T-helper 1 cell treated with Interleukin-12 subunit alpha and Interleukin-12 subunit beta and Interleukin-4 antibody, amounts not matched to agents 30 ng/mL and 1 ng/mL, for 36 hours (primary cell): ENCODE measurements at regions not wholly inside any gene's neighbourhood (a gene's known extent, or its start where the extent isn't known, plus 50 kb on each side); places are given as distances from the start of the nearest gene placed in this dataset.

Source experiments
- intact Hi-C: fragments of 100-400 bp; cut with micrococcal nuclease; formaldehyde crosslinking; loops from one replicate; pipeline ENCODE4 v1.15.1; 2024

GRCh38 chr12:47610686-47611252 lies 95.1 kb downstream of the RPAP3 start:
- intact Hi-C loops: no loop called here

GRCh38 chr12:47609806-47610205 lies 96.0 kb downstream of the RPAP3 start:
- intact Hi-C loops: no loop called here

DNA sequence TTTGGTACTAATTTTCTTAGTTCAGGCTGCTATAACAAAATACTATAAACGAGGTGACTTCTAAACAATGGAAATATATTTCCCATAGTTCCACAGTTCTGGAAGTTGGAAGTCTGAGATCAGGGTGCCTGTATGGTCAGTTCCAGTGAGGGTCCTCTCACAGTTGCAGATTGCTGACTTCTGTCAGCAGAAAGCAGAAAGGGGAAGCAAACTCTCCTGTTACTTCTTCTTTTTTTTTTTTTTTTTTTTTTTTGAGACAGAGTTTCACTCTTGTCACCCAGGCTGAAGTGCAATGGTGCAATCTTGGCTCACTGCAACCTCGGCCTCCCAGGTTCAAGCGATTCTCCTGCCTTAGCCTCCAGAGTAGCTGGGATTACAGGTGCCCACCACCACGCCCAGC lies 97.2 kb downstream of the RPAP3 start:
- intact Hi-C loops: loop anchor here (1.0 kb wide), 1 partner anchor 33 kb away; no protein-coding TSS in a partner anchor

- intact Hi-C loops: no loop called here
These were observed 101.5 kb downstream of the RPAP3 start for GRCh38 chr12:47604221-47604873.

- intact Hi-C loops: no loop called here
These were observed 102.8 kb downstream of the RPAP3 start for GRCh38 chr12:47602949-47603558.

DNA sequence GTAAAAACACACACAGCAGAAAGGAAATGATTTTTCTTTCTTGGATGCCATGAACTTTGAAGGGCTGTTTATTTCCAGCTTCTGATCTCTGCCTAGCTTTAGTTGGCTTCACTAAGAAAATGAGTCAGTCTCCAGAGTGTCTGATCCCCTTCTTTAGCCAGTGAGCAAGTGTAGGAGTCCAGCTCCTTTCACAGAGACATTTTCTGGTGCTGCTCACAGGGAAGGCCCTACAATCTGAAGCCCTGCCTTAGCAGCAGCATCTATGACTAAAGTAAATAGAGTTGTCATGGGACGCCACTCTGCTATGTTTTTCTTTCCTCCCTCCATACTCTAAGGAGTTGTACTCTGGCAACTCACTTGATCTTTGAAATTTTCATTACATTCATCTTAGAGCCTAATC lies 103.5 kb downstream of the RPAP3 start:
- intact Hi-C loops: no loop called here

- intact Hi-C loops: no loop called here
These were observed 104.8 kb downstream of the RPAP3 start for GRCh38 chr12:47601071-47601470.

DNA sequence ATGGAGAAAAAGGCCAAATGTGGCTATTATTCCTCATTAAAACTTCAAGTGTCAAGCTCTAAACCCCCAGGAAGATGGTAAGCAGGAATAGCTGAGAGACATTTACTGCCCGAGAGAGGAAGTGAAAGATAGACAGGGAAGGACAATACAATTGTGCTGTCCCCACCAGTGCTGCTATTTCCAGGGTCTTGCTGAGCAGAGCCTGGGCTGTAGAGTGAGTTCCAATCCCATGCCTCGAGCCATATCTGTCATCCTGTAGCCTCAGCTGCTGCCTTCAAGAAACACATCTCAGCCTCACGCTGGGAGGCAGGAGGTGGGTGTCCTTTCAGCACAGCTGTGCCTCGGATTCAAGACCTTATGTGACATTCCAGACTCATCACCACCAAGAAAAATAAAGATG lies 114.0 kb downstream of the RPAP3 start:
- intact Hi-C loops: no loop called here

GRCh38 chr12:47591361-47591791 lies 114.5 kb downstream of the RPAP3 start:
- intact Hi-C loops: no loop called here

- intact Hi-C loops: no loop called here
These were observed 115.0 kb downstream of the RPAP3 start for GRCh38 chr12:47590771-47591360.

DNA sequence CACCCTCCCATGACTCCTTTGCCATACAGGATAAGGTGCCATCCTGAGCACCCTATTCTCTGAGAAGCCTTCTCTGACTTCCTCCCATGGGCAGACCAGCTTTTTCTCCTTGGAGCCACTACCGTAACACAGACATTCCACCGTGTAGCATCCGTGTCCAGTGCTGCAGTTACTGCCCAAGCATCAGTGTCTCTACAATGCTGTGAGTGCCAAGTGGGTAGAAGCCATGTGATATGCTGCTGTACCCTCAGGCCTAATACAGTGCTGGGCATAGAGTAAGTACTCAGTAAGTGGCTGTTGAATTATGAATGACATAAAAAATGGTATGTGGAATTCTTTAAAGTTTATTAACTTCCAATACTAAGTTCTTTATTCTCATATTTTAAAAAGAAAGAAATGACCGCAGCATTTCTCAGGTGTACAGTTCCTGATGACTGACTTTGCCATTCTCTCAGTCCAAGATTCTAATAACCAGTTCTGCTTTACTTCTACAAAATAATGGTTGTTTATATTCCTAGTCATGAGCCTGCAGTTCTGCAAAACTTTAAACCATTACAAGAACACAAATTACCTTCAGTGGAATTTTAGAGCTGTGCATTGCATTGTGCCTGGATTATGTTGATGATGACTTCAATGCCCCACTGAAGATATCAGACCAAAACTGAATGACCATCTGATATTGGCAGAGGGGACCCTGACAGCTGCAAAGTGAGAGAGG lies 118.7 kb downstream of the RPAP3 start:
- intact Hi-C loops: no loop called here

- intact Hi-C loops: no loop called here
These were observed 120.3 kb downstream of the RPAP3 start for GRCh38 chr12:47585507-47585906.

GRCh38 chr12:47578836-47579235 lies 127.0 kb downstream of the RPAP3 start:
- intact Hi-C loops: no loop called here

DNA sequence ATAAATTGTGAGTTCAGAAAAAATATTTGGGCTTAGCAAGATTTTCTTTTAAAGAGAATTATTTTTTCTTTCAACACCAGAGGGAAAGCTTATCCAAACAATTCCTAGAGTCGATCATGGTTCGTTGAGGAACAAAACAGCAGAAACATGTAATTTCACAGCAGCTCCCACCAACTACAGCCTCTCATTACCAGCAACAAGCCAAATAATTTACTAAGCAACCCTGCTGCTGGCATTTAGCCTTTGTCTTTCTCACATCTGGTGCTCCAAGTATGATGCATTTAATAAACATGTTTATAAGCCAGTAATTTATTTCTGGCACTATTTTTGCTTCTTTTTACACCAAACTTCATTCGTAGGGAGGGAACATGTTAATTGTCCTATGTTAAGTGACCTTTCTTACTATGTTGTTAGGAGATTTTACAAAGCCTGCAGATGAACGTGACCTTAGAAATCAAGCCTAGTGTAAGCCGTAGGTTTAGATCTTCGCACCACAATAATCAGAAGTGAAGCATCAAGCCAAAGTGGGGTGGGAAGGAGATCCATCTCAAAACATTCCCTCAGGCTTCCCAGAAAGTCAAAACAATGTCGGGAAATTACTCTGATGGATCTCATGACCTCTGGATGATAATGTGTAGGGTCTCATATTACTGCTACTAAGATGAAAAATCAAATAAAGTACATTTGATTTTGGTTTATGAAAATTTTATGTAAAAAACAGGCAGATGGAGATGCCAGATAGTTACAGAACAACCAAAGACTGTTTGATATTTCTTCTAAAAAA lies 128.4 kb downstream of the RPAP3 start:
- intact Hi-C loops: no loop called here

DNA sequence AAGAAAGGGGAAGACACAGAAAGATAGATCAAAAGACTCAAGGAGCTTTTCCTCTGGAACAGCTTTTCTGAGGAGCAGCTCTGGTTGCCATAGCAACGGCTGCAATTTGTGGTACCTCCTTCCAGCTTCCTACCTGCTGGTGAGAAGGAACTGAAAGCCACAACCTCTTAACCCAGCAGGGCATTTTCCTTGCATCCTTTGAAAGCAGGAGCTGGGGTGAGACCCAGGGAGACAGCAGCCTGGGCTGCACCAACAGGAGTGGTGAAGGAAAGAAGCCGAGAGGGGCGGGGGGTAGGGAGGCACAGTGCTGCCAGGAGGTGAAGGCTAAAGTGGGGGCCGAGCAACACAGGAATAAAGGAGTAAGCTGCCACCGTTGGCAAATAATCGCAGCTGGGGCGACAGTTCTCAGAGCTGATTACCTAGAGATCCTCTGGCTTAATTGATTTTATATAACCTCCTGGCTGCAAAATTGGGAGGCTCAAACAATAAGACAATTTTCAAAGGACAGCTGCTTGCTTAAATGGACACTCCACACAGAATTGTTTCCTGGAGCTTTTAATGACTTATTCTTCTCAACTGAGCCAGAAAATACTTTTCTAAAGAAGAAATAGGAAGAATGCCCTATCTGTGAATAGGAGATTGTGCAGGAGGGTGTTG lies 129.4 kb downstream of the RPAP3 start:
- intact Hi-C loops: no loop called here

DNA sequence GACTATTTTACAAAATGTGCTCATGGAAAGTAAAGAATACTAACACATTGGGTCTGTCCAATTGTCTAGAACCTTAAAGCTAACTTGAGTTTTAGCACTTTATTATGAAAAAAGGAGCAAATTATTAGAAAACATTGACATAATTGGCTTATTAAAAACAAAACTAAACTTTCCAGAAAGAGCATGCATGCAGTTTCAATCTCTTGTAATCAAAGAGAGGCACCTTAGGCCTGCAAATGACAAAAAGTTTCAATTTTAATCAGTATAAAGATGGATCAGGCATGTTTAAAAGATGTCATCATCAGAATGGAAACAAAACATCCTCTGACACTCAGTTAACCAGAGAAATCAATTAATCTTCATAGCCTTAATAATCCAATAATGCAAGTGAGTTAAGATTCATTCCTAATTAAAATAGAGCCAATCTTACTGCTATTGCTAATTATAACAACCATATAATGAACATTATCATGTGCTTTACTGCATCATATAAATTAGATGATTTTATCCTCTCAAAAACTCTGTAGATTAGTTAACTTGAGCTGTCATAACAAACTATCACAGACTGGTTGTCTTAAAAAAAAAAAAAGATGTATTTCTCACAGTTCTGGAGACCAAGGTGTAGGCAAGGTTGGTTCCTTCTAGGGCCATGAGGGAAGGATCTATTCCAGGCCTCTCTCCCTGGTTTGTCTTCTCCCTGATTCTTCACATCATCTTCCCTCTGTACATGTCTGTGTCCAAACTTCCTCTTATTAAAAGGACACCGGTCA lies 131.4 kb downstream of the RPAP3 start:
- intact Hi-C loops: no loop called here

- intact Hi-C loops: no loop called here
These were observed 132.6 kb downstream of the RPAP3 start for GRCh38 chr12:47573146-47573659.

- intact Hi-C loops: no loop called here
These were observed 135.7 kb downstream of the RPAP3 start for GRCh38 chr12:47570151-47570550.

- intact Hi-C loops: no loop called here
These were observed 143.6 kb downstream of the RPAP3 start for GRCh38 chr12:47562201-47562600.

DNA sequence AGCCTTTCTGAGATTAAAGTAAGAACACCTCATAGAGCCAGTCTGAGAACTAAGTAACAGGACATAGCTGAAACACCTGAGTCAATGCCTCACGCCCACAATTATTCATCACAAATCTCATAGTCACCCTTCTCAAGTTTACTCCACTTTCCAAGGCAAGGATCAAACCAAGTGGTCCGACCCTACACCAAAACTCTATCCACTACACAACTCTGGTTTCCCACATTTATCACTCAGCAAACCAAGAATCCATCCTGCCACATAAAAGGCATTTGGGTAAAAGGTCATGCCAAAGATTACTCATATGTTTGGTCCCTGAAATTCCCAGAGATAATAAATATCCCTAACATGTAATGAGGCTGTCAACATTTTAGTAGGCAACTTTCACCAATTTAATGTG lies 144.1 kb downstream of the RPAP3 start:
- intact Hi-C loops: no loop called here
